ENCODE measurements at regions not wholly inside any gene's neighbourhood (a gene's known extent, or its start where the extent isn't known, plus 50 kb on each side); places are given as distances from the start of the nearest gene placed in this dataset.

DNA sequence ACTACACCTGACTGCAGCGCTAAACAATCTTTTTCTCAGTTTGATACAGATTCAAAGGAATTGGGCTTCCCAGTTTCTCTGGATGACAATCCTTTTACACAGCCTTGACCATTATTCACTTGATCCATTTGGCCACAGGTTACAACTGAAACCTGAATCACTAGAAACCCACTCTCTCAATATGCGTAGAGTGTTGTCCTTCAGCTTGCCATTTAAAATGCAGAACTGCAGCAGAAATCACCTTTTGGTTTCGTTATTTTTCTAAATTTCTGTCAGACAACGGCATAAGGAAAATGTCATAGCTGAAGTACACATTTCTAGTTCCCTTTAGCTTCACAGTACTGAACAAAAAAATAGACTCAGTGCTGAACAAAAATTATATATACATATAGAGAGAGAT lies 255.8 kb upstream of the TENM3 start:
- Histone ChIP-seq H3K27me3 (no peaks in the 10 kb centered on the region), H3K4me1 (no peaks in the 10 kb centered on the region), H3K9me3 (no peaks in the 10 kb centered on the region), H3K4me3 (no peak overlapping the region), H3K27ac (no peak overlapping the region), H3K36me3 (no peaks in the 10 kb centered on the region)
- DNase-seq (ENCODE audit: low spot score in 2 of 2) = no peak
- WGBS = 91% methylated on average over 4 of the region's 4 CpGs
- TF ChIP-seq POLR2A (IDR thresholded peaks at IDR 0.05) (no peak), POLR2AphosphoS5 (IDR thresholded peaks at IDR 0.05) (no peak), EP300 (IDR thresholded peaks at IDR 0.05) (no peak)
- TF ChIP-seq, protein P1, sequence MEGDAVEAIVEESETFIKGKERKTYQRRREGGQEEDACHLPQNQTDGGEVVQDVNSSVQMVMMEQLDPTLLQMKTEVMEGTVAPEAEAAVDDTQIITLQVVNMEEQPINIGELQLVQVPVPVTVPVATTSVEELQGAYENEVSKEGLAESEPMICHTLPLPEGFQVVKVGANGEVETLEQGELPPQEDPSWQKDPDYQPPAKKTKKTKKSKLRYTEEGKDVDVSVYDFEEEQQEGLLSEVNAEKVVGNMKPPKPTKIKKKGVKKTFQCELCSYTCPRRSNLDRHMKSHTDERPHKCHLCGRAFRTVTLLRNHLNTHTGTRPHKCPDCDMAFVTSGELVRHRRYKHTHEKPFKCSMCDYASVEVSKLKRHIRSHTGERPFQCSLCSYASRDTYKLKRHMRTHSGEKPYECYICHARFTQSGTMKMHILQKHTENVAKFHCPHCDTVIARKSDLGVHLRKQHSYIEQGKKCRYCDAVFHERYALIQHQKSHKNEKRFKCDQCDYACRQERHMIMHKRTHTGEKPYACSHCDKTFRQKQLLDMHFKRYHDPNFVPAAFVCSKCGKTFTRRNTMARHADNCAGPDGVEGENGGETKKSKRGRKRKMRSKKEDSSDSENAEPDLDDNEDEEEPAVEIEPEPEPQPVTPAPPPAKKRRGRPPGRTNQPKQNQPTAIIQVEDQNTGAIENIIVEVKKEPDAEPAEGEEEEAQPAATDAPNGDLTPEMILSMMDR (IDR thresholded peaks at IDR 0.05) = no peak

GRCh38 chr4:181989071-181989470 lies 254.1 kb upstream of the TENM3 start:
- H3K4me3 ChIP-seq = no peak overlapping the region
- no peaks in the 10 kb centered on the region for H3K36me3 ChIP-seq
- no peak overlapping the region for H3K27ac ChIP-seq
- DNase-seq (ENCODE audit: low spot score in 2 of 2) = no peak
- no peaks in the 10 kb centered on the region for H3K9me3 ChIP-seq
- no peaks in the 10 kb centered on the region for H3K4me1 ChIP-seq
- no peaks in the 10 kb centered on the region for H3K27me3 ChIP-seq
- no peak for TF ChIP-seq POLR2A (IDR thresholded peaks at IDR 0.05)
- no peak for TF ChIP-seq POLR2AphosphoS5 (IDR thresholded peaks at IDR 0.05)
- TF ChIP-seq, protein P1 (IDR thresholded peaks at IDR 0.05) = no peak
- WGBS = 46% methylated on average over 3 of the region's 3 CpGs

DNA sequence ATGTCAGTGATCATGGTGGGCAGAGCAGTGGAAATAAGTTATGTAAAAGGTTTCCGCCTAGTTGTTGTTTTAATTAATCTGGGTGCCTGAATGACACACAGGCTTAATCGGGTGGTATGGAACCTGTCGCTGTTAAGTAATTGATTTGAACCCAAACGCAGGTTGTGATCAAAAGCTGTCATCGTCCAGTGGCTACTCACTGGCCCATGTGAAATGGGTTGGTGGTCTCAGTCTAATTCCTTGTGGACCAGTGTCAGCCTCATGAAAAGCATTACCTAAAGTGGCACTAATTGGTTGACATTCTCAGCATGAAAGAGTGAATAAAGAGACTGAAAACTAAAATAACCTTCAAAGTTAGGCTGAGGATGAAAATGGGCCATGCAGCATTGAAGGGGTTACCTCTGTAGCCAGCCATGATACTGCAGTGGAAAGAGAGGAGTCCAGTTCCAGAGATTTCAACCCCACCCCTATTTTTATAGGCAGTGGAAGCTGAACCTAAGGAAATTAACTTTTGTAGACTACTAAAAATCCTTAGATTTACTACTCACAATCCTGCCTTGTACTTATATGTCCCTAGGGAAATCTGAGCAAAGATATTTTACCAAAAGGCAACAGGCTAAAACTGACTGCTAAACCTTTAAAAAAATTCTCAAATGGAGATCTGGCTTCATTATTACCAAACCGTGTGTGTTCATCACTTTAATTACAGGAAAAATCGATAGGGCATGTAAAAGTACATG lies 251.7 kb upstream of the TENM3 start:
- H3K4me3 ChIP-seq = no peak overlapping the region
- H3K4me1 ChIP-seq = no peaks in the 10 kb centered on the region
- H3K36me3 ChIP-seq = no peaks in the 10 kb centered on the region
- no peak for DNase-seq (ENCODE audit: low spot score in 2 of 2)
- WGBS = 84% methylated on average over 7 of the region's 7 CpGs
- H3K27me3 ChIP-seq = no peaks in the 10 kb centered on the region
- no peak overlapping the region for H3K27ac ChIP-seq
- TF ChIP-seq EP300 (IDR thresholded peaks at IDR 0.05) (no peak), POLR2AphosphoS5 (IDR thresholded peaks at IDR 0.05) (no peak), POLR2A (IDR thresholded peaks at IDR 0.05) (no peak)
- TF ChIP-seq, protein P1 (IDR thresholded peaks at IDR 0.05) = no peak
- H3K9me3 ChIP-seq = no peaks in the 10 kb centered on the region

DNA sequence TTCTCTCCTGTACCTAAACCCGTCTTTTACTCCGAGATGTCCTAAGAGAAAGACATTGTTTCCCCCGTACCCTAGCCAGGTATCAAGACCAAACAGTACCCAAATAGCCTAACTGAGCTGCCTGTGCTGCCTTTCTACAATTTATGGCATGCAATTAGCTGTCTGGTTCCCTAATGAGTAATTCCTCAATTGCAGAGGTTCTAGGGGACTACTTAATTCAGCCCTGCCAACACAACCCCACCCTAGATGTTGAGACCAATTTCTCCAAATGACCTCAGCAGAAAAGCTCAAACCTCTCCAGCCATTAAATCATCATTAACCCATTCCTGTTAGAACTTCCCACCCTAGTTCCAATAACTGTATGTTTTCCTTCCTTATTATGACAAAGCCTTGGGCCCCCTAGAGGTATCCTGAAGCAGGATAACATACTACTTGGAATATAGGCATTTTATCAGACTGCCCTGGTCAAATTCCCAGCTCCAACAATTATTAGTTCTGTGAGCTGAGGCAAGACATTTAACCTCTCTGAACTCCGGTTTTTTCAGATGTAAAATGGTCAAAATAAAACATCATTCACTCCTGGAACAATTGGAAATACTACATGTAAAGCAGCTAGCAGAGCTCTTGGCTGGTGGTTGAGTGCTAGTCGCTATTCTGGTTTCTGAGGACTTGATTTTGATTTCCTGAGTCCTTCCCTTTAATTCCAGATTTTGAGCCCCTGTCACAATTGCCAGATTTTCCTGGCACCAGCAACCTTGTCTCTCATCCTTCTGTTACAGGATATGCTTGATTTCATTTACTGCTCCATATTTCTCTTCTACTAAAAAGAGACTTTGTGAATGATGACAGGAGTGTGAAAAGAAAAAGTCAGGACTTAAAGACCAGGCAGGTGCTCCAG lies 244.6 kb upstream of the TENM3 start:
- no peaks in the 10 kb centered on the region for H3K9me3 ChIP-seq

DNA sequence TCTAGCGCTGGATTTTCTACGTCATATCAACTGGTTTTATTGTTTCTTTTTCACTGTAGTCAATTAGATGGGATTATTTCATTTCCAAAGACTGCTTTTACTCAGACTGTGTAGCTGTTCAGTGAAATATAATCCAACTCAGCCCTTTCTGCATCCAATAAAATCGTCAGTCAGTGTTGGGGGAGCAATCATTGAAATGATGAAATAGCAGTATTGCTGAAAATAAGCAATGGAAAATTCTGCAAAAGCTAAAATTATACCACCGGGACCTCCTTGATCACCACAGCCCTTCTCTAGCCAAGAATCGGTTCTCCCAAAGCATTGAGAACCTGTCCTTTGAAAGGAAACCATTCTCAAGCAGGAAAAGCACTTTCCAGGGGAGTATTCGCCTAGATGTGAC lies 243.1 kb upstream of the TENM3 start:
- Histone ChIP-seq H3K9me3 (no peaks in the 10 kb centered on the region), H3K27me3 (no peaks in the 10 kb centered on the region)
- TF ChIP-seq POLR2AphosphoS5 (IDR thresholded peaks at IDR 0.05) (no peak), POLR2A (IDR thresholded peaks at IDR 0.05) (no peak), EP300 (IDR thresholded peaks at IDR 0.05) (no peak)
- TF ChIP-seq, protein P1 (IDR thresholded peaks at IDR 0.05) = no peak

More for the DNA sequence above, 244.6 kb upstream of the TENM3 start:
- DNase-seq (ENCODE audit: low spot score in 2 of 2) = no peak
- Histone ChIP-seq H3K36me3 (no peaks in the 10 kb centered on the region), H3K4me3 (no peak overlapping the region), H3K27ac (no peak overlapping the region), H3K27me3 (no peaks in the 10 kb centered on the region), H3K4me1 (no peaks in the 10 kb centered on the region)
- 77% methylated on average over 5 of the region's 5 CpGs for WGBS
- TF ChIP-seq POLR2A (IDR thresholded peaks at IDR 0.05) = no peak
- no peak for TF ChIP-seq EP300 (IDR thresholded peaks at IDR 0.05)

More for the DNA sequence above, 243.1 kb upstream of the TENM3 start:
- Histone ChIP-seq H3K4me3 (no peak overlapping the region), H3K36me3 (no peaks in the 10 kb centered on the region), H3K27ac (no peak overlapping the region), H3K4me1 (no peaks in the 10 kb centered on the region)
- no peak for DNase-seq (ENCODE audit: low spot score in 2 of 2)
- WGBS = 81% methylated on average over 6 of the region's 6 CpGs
